GM18498 (cell line): ENCODE measurements at regions not wholly inside any gene's neighbourhood (a gene's known extent, or its start where the extent isn't known, plus 50 kb on each side); places are given as distances from the start of the nearest gene placed in this dataset.
"Not testable (repeated sequence)": the region's sequence is repeated elsewhere in the genome, so short reads cannot be mapped to it uniquely, and the experiment has no call there.

Source experiments
- ATAC-seq: cut with Tn5 transposase; IDR thresholded peaks from one replicate; pipeline ENCODE4 v1.9.1; 2021; ENCODE audit warnings: mild to moderate bottlenecking, moderate library complexity; ENCODE audit not compliant: unreplicated experiment

DNA sequence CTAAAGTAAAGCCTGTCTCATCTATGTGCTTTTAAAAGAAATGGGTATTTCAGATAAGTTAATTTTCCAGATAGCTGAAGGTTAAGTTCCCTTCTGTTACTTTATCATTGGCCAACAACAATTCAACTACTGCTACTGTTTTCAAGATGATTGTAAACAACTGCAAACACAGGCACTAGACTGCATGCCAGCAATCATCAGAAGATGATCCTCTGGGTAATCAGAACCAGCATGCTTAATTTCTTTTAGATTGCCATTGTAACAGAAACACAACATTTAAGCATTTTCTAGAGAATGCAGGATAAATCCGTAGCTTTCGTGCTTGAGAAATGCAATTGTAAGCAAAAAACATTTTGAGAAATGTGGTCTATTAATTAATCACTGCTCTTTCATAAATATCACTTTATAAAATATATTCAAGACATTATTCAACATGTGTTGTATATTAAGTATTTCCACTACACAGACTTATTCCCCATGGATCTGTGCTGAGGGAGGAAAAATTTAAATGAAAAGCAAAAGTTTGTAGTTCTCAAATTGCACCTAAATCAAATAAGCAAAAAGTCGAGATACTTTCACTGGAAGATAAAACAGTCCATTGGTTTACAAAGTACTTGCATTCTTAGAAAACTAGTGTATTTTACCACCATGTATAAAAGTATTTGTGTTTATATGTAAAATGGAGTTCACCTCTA, 133.7 kb downstream of the ATL2 start:
- ATAC-seq = no peak

- ATAC-seq = no peak
Observed at GRCh38 chr2:38239452-38239851, 137.6 kb downstream of the ATL2 start.

DNA sequence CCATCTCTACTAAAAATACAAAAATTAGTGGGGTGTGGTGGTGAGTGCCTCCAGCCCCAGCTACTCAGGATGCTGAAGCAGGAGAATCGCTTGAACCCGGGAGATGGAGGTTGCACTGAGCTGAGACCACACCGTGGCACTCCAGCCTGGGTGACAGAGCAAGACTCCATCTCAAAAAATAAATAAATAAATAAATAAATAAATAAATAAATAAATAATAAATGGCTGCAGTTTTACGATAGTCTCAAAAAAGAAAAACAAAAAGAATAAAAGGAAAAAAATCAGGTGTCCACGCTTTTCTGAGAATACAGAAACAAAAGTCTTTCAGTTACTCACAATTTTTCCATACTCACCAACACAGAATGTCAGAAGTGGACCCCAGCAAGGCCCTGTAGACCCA, 138.4 kb downstream of the ATL2 start:
- ATAC-seq = not testable (repeated sequence)

DNA sequence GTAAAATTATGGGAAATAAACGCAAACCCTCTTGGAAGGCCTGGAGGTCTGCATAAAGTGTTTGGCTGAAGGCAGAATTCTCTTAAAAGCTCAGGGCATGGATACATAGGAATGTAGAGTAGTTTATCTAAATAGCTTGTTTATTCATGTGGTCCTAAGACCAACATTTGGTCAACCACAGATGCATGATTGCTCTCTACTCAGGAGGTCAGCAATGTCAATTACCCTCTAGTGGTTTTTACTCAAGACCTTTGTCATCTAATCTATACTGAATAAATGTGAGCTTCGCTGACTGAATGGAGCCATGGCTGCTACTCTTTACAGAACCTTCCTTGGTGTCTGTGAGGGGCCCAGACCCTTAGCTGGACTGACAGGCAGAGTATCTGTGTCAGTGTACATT, 139.8 kb downstream of the ATL2 start:
- ATAC-seq = no peak

DNA sequence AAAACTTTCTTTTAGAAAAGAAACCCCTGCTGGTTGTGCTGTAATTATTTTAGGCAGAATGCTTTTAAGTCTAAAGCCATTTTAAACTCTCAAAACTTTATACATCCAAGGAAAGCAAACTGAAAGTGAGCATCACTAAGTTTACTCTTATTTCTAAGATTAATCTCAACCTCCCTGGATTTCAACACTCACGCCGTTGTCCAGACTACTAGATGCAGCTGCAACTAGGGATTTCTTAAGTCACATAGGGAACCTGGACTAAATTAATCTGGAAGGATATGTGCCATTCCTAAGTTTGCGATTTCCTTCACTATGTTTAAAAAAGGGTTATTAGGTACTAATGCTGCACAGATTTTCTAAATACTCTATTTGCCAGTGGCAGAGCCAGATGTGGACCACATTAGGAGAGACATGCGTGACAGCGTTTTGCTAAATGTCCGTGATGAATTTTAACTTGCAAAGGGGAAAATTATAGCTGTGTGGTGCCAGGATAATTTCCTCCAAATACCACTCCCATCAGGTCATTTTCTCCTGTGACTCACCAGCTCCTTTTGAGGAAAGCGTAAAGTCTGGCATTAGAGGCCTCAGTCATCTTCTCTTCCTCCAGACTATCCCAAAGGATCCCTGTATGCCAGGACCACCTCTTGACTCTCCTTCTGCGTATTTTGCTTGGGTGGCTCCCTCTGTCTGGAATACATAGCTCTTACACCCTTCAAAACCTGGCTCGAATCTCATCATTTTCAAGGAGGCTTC, 143.7 kb downstream of the ATL2 start:
- ATAC-seq = no peak

GRCh38 chr2:38232454-38232853, 144.6 kb downstream of the ATL2 start:
- ATAC-seq = no peak

DNA sequence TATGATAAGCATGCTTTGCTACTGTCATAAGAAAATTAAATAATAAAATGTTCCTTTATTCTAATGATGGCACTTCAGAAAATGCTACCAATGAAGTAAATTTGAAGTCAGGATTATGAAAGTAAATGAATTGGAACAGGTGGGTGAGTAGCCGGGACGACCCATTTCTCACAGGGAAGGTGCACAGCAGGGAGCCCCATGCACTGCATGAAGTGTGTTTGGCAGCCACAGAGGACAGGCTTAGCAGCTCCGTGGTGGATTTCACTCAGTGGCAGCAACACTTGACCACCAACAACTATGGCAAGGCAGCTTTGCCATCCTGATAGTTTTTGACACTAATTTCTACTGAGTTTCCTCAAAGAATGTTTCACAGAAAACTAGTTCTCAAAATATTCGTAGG, 146.3 kb downstream of the ATL2 start:
- ATAC-seq = no peak

GRCh38 chr2:38228753-38229152, 148.3 kb downstream of the ATL2 start:
- no peak for ATAC-seq

GRCh38 chr2:38224821-38225437, 149.0 kb upstream of the CYP1B1 start:
- ATAC-seq = no peak

DNA sequence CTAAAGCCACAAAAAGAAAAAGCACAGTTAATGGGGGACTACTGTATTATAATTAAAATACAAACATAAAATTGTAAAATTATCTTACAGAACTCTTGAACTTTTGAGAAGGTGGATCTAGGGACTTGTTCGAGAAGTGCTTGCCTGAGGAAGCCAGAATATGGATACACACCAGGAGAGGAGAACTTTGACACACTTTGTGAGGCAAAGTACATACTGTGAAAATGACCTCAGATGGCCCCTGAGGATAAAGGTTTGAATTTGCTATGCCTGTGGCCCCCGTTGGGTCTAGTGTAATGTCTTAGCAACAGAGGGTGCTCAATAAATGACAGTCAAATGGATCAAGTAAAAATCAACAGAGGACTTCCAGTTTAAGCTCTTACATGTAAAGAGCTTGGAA, 148.2 kb upstream of the CYP1B1 start:
- ATAC-seq = no peak

- no peak for ATAC-seq
Observed at GRCh38 chr2:38223256-38223655, 147.3 kb upstream of the CYP1B1 start.

- no peak for ATAC-seq
Observed at GRCh38 chr2:38220164-38220563, 144.2 kb upstream of the CYP1B1 start.

GRCh38 chr2:38218995-38219394, 143.0 kb upstream of the CYP1B1 start:
- no peak for ATAC-seq

DNA sequence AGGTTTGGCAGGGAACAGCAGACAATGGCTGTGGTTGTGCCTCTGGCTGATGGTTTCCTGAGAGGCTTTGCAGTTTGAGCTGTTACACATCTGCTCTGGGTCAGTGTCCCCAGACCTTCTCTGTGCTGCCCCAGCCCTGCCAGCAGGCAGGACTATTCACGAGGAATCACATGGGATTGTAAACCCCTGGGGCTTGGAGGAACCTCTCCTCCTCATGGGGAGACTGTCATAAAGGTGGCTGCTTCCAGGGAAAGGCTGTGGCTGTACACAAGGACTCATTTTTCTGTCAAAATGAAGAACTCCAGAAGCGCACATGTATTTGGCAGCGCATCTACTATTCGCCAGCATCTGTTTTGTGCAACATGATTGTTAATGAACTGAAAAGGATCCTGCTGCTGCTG, 142.6 kb upstream of the CYP1B1 start:
- no peak for ATAC-seq

DNA sequence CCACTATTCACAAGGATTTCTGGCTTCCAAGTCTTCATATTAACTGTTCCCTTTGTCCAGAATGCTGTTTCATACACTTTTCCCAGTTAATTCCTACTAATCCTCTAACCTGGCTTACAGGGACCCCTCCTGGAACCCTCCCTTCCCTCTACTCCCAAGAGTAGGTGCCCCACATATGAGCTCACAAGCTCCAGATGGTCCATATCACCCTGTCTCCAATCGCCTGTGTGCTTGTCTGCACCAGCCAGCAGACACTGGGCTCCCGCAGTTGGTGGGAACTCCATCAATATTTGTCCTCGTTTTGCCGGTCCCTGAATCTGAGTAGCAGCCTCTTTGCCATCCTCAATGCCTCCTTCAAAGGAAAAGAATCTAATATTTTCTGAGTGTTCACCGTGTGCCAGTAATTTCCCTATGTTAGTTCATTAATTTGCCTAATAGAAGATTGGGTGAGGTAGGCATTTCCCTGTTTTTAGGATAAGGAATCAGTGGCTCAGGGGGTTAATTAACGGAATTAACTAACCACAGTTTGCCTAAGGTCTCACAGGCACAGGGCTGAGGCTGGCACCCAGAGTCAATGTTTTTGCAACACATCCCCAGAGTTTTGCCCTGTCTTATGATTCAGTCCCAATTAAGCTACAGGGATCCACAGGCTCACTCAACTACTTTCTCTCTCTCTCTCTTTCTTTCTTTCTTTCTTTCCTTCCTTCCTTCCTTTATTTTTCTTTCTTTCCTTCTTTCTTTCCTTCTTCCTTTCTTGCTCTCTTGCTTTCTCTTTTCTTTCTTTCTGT, 141.6 kb upstream of the CYP1B1 start:
- no peak for ATAC-seq

- no peak for ATAC-seq
Observed at GRCh38 chr2:38216886-38217285, 140.9 kb upstream of the CYP1B1 start.

- ATAC-seq = no peak
Observed at GRCh38 chr2:38215993-38216392, 140.0 kb upstream of the CYP1B1 start.

DNA sequence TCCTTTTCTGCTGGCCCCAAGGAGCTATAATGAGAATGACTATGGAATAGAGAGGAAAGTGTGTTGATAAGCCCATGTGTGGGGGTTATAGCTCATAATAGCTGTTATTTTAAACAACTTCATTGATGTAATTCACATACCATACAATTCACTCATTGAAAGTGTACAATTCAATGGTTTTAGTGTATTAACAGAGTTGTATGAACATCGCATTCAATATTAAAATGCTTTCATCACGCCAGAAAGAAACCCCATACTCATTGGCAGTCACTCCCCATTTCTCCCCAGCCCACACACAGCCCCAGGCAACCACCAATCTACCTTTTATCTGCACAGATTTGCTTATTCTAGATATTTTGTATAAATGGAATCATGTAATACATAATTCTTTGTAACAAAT, 139.6 kb upstream of the CYP1B1 start:
- ATAC-seq = no peak

- no peak for ATAC-seq
Observed at GRCh38 chr2:38214209-38214717, 138.3 kb upstream of the CYP1B1 start.

GRCh38 chr2:38213619-38214167, 137.7 kb upstream of the CYP1B1 start:
- ATAC-seq = no peak

DNA sequence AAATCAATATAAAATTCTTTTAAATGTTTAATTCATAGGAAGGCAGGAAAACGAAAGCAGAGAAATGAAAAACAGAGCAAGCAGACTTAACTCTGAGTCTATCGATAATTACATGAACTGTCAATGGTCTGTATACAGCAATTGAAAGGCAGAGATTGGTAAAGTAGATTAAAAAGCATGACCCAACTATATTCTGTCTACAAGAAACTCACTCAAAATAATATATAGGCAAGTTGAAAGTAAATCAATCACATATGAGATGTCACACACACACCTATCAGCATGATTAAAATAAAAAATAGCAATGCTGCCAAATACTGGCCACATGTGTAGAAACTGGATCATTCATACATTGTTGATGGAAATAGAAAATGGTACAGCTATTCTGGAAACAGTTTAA, 136.4 kb upstream of the CYP1B1 start:
- no peak for ATAC-seq
